ENCODE measurements at regions not wholly inside any gene's neighbourhood (a gene's known extent, or its start where the extent isn't known, plus 50 kb on each side); places are given as distances from the start of the nearest gene placed in this dataset.

DNA sequence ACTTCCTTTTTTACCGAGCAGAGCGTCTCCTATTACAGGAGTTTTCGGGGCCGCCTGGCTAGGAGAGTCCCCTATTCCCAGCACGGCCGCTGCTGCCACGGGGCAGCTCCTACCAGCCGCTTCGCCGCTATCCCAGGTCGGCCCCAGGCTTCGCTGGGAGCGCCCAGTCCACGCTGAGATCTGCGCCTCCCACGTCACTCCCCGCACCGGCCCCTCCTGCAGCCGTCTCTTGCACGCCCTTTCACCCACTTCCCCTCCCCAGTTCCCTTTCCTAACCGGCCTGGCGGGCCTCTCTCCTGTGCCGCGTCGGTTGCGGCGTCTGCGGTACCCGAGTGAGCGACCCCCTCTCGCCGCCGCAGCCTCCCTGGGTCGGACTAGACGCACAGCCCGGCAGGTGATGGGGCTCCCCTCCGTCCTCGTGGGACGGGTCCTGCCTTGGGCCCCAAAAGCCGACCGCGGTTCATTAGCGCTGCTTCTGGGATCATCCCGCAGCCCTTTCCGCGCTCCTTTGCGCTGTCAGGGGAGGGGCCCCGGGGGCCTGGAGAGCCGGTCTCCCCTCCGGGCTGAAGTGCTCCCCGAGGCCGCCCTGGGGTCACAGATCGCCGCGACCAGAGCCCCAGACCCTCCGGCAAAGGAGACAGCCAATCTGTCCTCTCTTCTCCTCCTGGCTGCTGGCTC, 1318.4 kb downstream of the TMEM121 start:
- H3K18ac ChIP-seq (ENCODE audit: extremely low read depth, low read length), result no peak overlapping the region
- DNase-seq (ENCODE audit: low read depth in 1 of 2, low spot score in 2 of 2), result no peak
- no peak overlapping the region for H3K4me3 ChIP-seq (ENCODE audit: extremely low read depth in 1 of 4, insufficient read depth in 2 of 4, low read depth in 3 of 4, low read length in 4 of 4)
- H4K8ac ChIP-seq (ENCODE audit: extremely low read depth, insufficient read depth, low read length), result no peak overlapping the region
- no peak overlapping the region for H2BK12ac ChIP-seq (ENCODE audit: low read depth, low read length)
- no peak overlapping the region for H2AFZ ChIP-seq (ENCODE audit: low read length)
- no peak overlapping the region for H2BK15ac ChIP-seq (ENCODE audit: low read length)
- H3K23ac ChIP-seq (ENCODE audit: insufficient read length), result no peak overlapping the region
- H3K56ac ChIP-seq (replicated peaks; ENCODE audit: insufficient read length, low read depth, low read length), result no peak overlapping the region
- FAIRE-seq, result no peak
- no peak for TF ChIP-seq SRF (IDR thresholded peaks at IDR 0.05; ENCODE audit: low read depth, low read length)
- no peak for TF ChIP-seq EZH2 (IDR thresholded peaks at IDR 0.05; ENCODE audit: low read depth, low read length, severe bottlenecking)
- TF ChIP-seq GABPA (IDR thresholded peaks at IDR 0.05; ENCODE audit: borderline replicate concordance, insufficient read depth, low read length), result no peak
- TF ChIP-seq FOSL1 (IDR thresholded peaks at IDR 0.05; ENCODE audit: insufficient read depth, low read depth, low read length), result no peak
- no peak for TF ChIP-seq KDM1A (IDR thresholded peaks at IDR 0.05; ENCODE audit: borderline replicate concordance, low read length)
- TF ChIP-seq RAD21 (IDR thresholded peaks at IDR 0.05 in 1 of 2, conservative IDR thresholded peaks at IDR 0.05 in 1 of 2; ENCODE audit: low read depth in 2 of 2, low read length in 2 of 2), result no peak
- no peak for TF ChIP-seq JUN (IDR thresholded peaks at IDR 0.05; ENCODE audit: low read depth, low read length)
- TF ChIP-seq HDAC2 (IDR thresholded peaks at IDR 0.05; ENCODE audit: borderline replicate concordance in 1 of 2, low read depth in 2 of 2, low read length in 2 of 2), result no peak
- TF ChIP-seq CEBPB (IDR thresholded peaks at IDR 0.05; ENCODE audit: low read depth, low read length), result no peak
- WGBS, 2 experiments (ENCODE audit: extremely low coverage in 1 of 2, insufficient coverage in 1 of 2, insufficient read length in 1 of 2, insufficient replicate concordance in 2 of 2, low coverage in 1 of 2, low lambda C conversion rate in 2 of 2, missing lambda C conversion rate in 1 of 2), result 86% methylated on average over 20 of the region's 56 CpGs; no CpG with 5 or more reads in 1 of the 2 experiments
- H3K4ac ChIP-seq (replicated peaks; ENCODE audit: insufficient read length, low read depth, low read length), result no peak overlapping the region
- H3K14ac ChIP-seq (ENCODE audit: insufficient read length), result no peak overlapping the region
- ChIA-PET CTCF (ENCODE audit: partially characterized antibody) (no interaction called here), POLR2A (ENCODE audit: partially characterized antibody) (no interaction called here)
- no peak overlapping the region for H3K4me2 ChIP-seq (ENCODE audit: insufficient read depth in 1 of 2, low read depth in 2 of 2, low read length in 2 of 2)
- H3K36me3 ChIP-seq (ENCODE audit: control insufficient read depth in 2 of 4, insufficient read depth in 4 of 4, low read length in 3 of 4), result no peaks in the 10 kb centered on the region; a peak in 1 of 8 replicates
- H2BK5ac ChIP-seq (ENCODE audit: low read depth, low read length), result no peak overlapping the region
- no peak overlapping the region for H2BK20ac ChIP-seq (ENCODE audit: low read length)
- H3K23me2 ChIP-seq (ENCODE audit: low read depth, low read length), result no peaks in the 10 kb centered on the region
- no peaks in the 10 kb centered on the region for H3K27me3 ChIP-seq (replicated peaks in 1 of 4; ENCODE audit: control insufficient read depth in 3 of 4, extremely low read depth in 1 of 4, insufficient read depth in 3 of 4, low read length in 3 of 4)
- H2AK5ac ChIP-seq (ENCODE audit: low read depth, low read length), result no peak overlapping the region
- peaks cover 78 to 81% of the 10 kb centered on the region in 2 experiments for H3K9me3 ChIP-seq (ENCODE audit: insufficient read depth in 2 of 2, low read depth in 1 of 2, low read length in 1 of 2)
- no peaks in the 10 kb centered on the region for H3K79me1 ChIP-seq (ENCODE audit: low read depth, low read length)
- H3K79me2 ChIP-seq (ENCODE audit: control insufficient read depth in 1 of 2, insufficient read depth in 2 of 2, low read length in 2 of 2), result no peaks in the 10 kb centered on the region
- H3K27ac ChIP-seq (ENCODE audit: low read depth, low read length), result no peak overlapping the region
- no peak overlapping the region for H2BK120ac ChIP-seq (replicated peaks; ENCODE audit: low read depth, low read length)
- H4K5ac ChIP-seq (ENCODE audit: insufficient read length, low read depth, low read length), result no peak overlapping the region
- H4K91ac ChIP-seq (replicated peaks; ENCODE audit: insufficient read length, low read length), result no peak overlapping the region
- no peaks in the 10 kb centered on the region for H3K4me1 ChIP-seq (replicated peaks in 1 of 4; ENCODE audit: control insufficient read depth in 3 of 4, insufficient read depth in 4 of 4, low read length in 3 of 4)
- H3K9ac ChIP-seq (replicated peaks in 1 of 4; ENCODE audit: extremely low read depth in 1 of 4, low read depth in 3 of 4, low read length in 3 of 4), result no peak overlapping the region
- no peaks in the 10 kb centered on the region for H4K20me1 ChIP-seq (replicated peaks in 1 of 2; ENCODE audit: control insufficient read depth in 1 of 2, insufficient read depth in 2 of 2, low read length in 2 of 2)

Measured in H1 (cell line).